DOHH2 (cell line): ENCODE measurements at regions not wholly inside any gene's neighbourhood (a gene's known extent, or its start where the extent isn't known, plus 50 kb on each side); places are given as distances from the start of the nearest gene placed in this dataset.
A peak's percentile ranks its signal among the peaks of the same experiment; 100 is the strongest.

Experiments
- H3F3A ChIP-seq: fragments of 200-600 bp; sonication (generic), shearing (Covaris generic); 2 replicates; pipeline ENCODE4 v1.6.0; 2016; ENCODE audit warnings: antibody characterized with exemption, mild to moderate bottlenecking; ENCODE audit not compliant: control insufficient read depth, insufficient read depth
- H3K27ac ChIP-seq: fragments of 200-600 bp; sonication (generic); 2 replicates; pipeline ENCODE4 v1.5.1; 2014; ENCODE audit warnings: low read depth, mild to moderate bottlenecking, low read length, moderate library complexity
- H3K27me3 ChIP-seq: fragments of 200-600 bp; sonication (generic); 2 replicates; pipeline ENCODE4 v1.6.1; 2014; ENCODE audit warnings: mild to moderate bottlenecking, low read length, mixed read lengths; ENCODE audit not compliant: control insufficient read depth
- H3K36me3 ChIP-seq: fragments of 200-600 bp; sonication (generic); 2 replicates; pipeline ENCODE4 v1.6.1; 2014; ENCODE audit warnings: mild to moderate bottlenecking, low read length, moderate library complexity, mixed read lengths; ENCODE audit not compliant: control insufficient read depth
- H3K4me1 ChIP-seq: fragments of 200-600 bp; sonication (generic); 2 replicates; pipeline ENCODE4 v1.6.1; 2014; ENCODE audit warnings: mild to moderate bottlenecking, low read length, mixed read lengths; ENCODE audit not compliant: control insufficient read depth
- H3K4me2 ChIP-seq: fragments of 200-600 bp; sonication (generic); 2 replicates; pipeline ENCODE4 v1.6.0; 2014; ENCODE audit warnings: mild to moderate bottlenecking, low read length, moderate library complexity
- H3K4me3 ChIP-seq: fragments of 200-600 bp; sonication (generic); 2 replicates; pipeline ENCODE4 v1.5.1; 2014; ENCODE audit warnings: mild to moderate bottlenecking, low read length, mixed read lengths
- H3K79me2 ChIP-seq: fragments of 200-600 bp; sonication (generic); 2 replicates; pipeline ENCODE4 v1.6.1; 2014; ENCODE audit warnings: mild to moderate bottlenecking, low read length, mixed read lengths; ENCODE audit not compliant: control insufficient read depth
- H3K9me2 ChIP-seq: fragments of 200-600 bp; sonication (generic); replicated peaks from 2 replicates; pipeline ENCODE4 v1.6.1; 2014; ENCODE audit warnings: mild to moderate bottlenecking, low read length, mixed read lengths; ENCODE audit not compliant: control insufficient read depth
- H3K9me3 ChIP-seq: fragments of 200-600 bp; sonication (generic); 2 replicates; pipeline ENCODE4 v1.6.1; 2014; ENCODE audit warnings: antibody characterized with exemption, low read length, mixed read lengths; ENCODE audit not compliant: control insufficient read depth, insufficient read depth
- H4K20me1 ChIP-seq: fragments of 200-600 bp; sonication (generic); 2 replicates; pipeline ENCODE4 v1.6.0; 2014; ENCODE audit warnings: low read depth, mild to moderate bottlenecking, antibody characterized with exemption, low read length, moderate library complexity; ENCODE audit not compliant: control insufficient read depth, insufficient read depth
- CTCF ChIP-seq: fragments of 200-600 bp; sonication (generic); IDR thresholded peaks from one replicate; pipeline ENCODE4 v1.5.1; 2014; ENCODE audit warnings: antibody characterized with exemption, mild to moderate bottlenecking, low read depth, low read length; ENCODE audit not compliant: poor library complexity, severe bottlenecking
- EZH2phosphoT487 ChIP-seq: fragments of 200-600 bp; sonication (generic); IDR thresholded peaks from 2 replicates; pipeline ENCODE4 v1.6.1; 2017; ENCODE audit warnings: borderline replicate concordance, mild to moderate bottlenecking, antibody characterized with exemption, low read length, moderate library complexity, mixed read lengths

- Histone ChIP-seq H4K20me1 (no peaks in the 10 kb centered on the region), H3K4me1 (peaks cover 47% of the 10 kb centered on the region), H3K9me2 (no peaks in the 10 kb centered on the region), H3K27me3 (peaks cover under 1% of the 10 kb centered on the region; the same call in 1 of the 2 replicates), H3K9me3 (peaks cover 3% of the 10 kb centered on the region; the same call in 1 of the 2 replicates), H3K27ac (no peak overlapping the region; the same call in 1 of the 2 replicates), H3K4me3 (peak overlapping the region; percentile 19; the same call in 1 of the 2 replicates), H3K79me2 (no peaks in the 10 kb centered on the region), H3K4me2 (peak overlapping the region; percentile 46), H3F3A (no peaks in the 10 kb centered on the region), H3K36me3 (no peaks in the 10 kb centered on the region)
- no peak for TF ChIP-seq EZH2phosphoT487
- TF ChIP-seq CTCF: no peak
Observed at GRCh38 chr11:71383461-71383860, 64.7 kb downstream of the DHCR7 start.

DNA sequence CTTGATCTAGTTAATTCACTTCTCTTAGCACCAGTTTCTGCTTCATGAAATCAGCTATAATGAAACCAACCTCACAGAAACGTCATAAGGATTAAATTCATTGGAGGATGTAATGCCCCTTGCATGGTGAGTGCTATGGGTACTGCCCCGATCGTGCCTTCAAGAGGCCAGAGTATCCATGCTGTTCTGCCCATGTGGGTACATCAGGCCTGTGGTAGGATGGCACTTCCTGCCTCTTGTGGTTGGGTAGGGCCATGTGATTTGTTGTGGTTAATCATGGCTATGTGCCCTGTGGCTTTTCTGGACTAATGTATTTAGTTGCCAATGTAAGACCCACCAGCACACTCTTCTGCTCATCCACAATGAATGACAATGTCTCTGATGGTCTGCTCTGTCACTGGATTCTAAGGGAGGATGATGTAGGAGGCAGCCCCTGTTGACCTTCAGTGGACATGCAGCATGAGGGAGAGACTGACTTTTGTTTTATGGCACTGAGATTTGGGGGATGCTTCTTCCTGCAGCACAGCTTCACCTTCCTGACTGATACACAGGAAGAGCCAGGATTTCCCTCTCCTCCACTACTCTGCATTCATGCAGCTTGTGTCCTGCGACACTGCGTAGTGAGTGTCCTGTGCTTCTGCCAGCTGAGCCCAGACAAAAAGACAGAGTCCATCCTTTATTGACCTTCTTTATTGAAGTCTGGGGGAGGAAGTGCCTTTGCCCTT is 66.2 kb downstream of the DHCR7 start:
- H3K9me3 ChIP-seq: peaks cover 3% of the 10 kb centered on the region; the same call in 1 of the 2 replicates
- 0 out of 2 replicates have a peak overlapping the region, but pooled peaks have one; percentile 0 for H3K4me3 ChIP-seq
- peak overlapping the region; percentile 20; the same call in 1 of the 2 replicates for H3K4me2 ChIP-seq
- H3K79me2 ChIP-seq: no peaks in the 10 kb centered on the region
- H3K27me3 ChIP-seq: peaks cover 3% of the 10 kb centered on the region
- H3K36me3 ChIP-seq: no peaks in the 10 kb centered on the region
- TF ChIP-seq EZH2phosphoT487 (no peak), CTCF (no peak)
- H3K4me1 ChIP-seq: peaks cover 47% of the 10 kb centered on the region
- H3K27ac ChIP-seq: no peak overlapping the region
- no peaks in the 10 kb centered on the region for H3F3A ChIP-seq
- H4K20me1 ChIP-seq: no peaks in the 10 kb centered on the region
- no peaks in the 10 kb centered on the region for H3K9me2 ChIP-seq

- H3K4me1 ChIP-seq: peaks cover 39% of the 10 kb centered on the region
- TF ChIP-seq CTCF (no peak), EZH2phosphoT487 (no peak)
Observed at GRCh38 chr11:71379701-71380100, 68.5 kb downstream of the DHCR7 start.

More at GRCh38 chr11:71379701-71380100, 68.5 kb downstream of the DHCR7 start:
- Histone ChIP-seq H3K9me3 (peaks cover 3% of the 10 kb centered on the region; the same call in 1 of the 2 replicates), H3K27me3 (peaks cover 4% of the 10 kb centered on the region), H3K4me3 (no peak overlapping the region), H3K36me3 (no peaks in the 10 kb centered on the region), H3K27ac (no peak overlapping the region), H3K4me2 (no peak overlapping the region), H3K79me2 (no peaks in the 10 kb centered on the region), H4K20me1 (no peaks in the 10 kb centered on the region), H3F3A (no peaks in the 10 kb centered on the region; the same call in 1 of the 2 replicates), H3K9me2 (no peaks in the 10 kb centered on the region)
